ENCODE measurements at regions not wholly inside any gene's neighbourhood (a gene's known extent, or its start where the extent isn't known, plus 50 kb on each side); places are given as distances from the start of the nearest gene placed in this dataset.

DNA sequence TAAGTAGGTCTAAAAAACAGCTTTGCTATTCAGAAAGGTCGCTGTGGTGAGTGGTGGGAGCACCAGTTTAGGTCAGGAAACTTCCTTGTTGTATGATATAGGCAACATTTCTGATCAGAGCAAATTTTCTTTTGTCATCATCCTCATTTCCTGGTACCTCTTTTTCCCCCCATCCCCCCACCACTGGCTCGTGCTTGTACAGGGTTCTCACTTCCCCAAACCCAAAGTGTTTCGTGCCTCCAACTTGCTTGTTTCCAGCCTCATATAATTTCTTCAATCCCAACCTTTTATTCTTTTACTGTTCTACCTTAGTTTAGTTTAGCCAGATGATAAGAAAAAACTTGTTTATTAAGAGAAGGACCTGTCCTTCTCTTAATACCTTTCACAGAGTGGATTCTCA, 209.4 kb upstream of the JAG1 start:
- H4K20me1 ChIP-seq (ENCODE audit: insufficient read depth, low read length): no peaks in the 10 kb centered on the region
- intact Hi-C loops (cut with micrococcal nuclease; ENCODE audit: unreplicated experiment): no loop called here
- H3K36me3 ChIP-seq (ENCODE audit: insufficient read depth, low read length): no peaks in the 10 kb centered on the region
- no peak overlapping the region for H3K27ac ChIP-seq (ENCODE audit: low read depth, low read length, poor library complexity, severe bottlenecking)
- no peak overlapping the region for H3K4me3 ChIP-seq (ENCODE audit: low read depth, low read length, poor library complexity, severe bottlenecking)
- POLR2A ChIA-PET: interaction anchor here (0.6 kb wide), 1 partner anchor 14 kb away, joined by 3 read pairs; no protein-coding TSS in a partner anchor
- H3K4me2 ChIP-seq (ENCODE audit: low read length): no peak overlapping the region
- no peaks in the 10 kb centered on the region for H3K9me3 ChIP-seq (ENCODE audit: low read length)
- TF ChIP-seq CTCF (conservative IDR thresholded peaks at IDR 0.05; ENCODE audit: low read length) (no peak), EZH2phosphoT487 (IDR thresholded peaks at IDR 0.05; ENCODE audit: borderline replicate concordance, low read depth, low read length) (no peak)
- no peak overlapping the region for H2AFZ ChIP-seq (ENCODE audit: low read length)
- CTCF ChIA-PET (ENCODE audit: unreplicated experiment): no interaction called here
- no peaks in the 10 kb centered on the region for H3K4me1 ChIP-seq (ENCODE audit: insufficient read depth, low read length, poor library complexity, severe bottlenecking)
- H3K9me2 ChIP-seq (ENCODE audit: insufficient read depth, low read length): no peaks in the 10 kb centered on the region
- no peaks in the 10 kb centered on the region for H3K79me2 ChIP-seq (ENCODE audit: insufficient read depth, low read depth, low read length)
- BruUV-seq (replicated peaks): no TSS peak
- DNase-seq (ENCODE audit: low spot score): no peak

DNA sequence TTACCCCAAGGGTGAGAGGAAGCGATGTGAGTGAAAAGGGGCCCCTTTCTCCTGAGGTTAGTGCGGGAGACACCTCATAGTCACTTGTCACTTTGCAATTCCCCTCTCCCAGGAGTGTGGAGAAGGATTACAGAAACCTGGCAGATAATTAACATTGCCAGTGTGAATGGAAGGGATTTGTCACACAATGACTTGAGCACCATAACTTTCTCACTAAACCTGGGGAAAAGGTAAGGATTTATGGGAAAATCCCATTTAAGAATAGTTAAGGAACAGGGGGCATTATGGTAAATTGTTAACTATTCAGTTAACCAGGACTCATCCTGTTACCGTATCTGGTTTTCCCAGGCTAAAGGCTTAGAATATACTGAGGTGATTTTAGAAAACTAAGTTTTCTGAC, 219.5 kb upstream of the JAG1 start:
- Histone ChIP-seq H3K27ac (ENCODE audit: low read depth, low read length, poor library complexity, severe bottlenecking) (no peak overlapping the region), H3K36me3 (ENCODE audit: insufficient read depth, low read length) (no peaks in the 10 kb centered on the region), H3K9me2 (ENCODE audit: insufficient read depth, low read length) (no peaks in the 10 kb centered on the region), H3K79me2 (ENCODE audit: insufficient read depth, low read depth, low read length) (no peaks in the 10 kb centered on the region), H4K20me1 (ENCODE audit: insufficient read depth, low read length) (no peaks in the 10 kb centered on the region), H3K4me3 (ENCODE audit: low read depth, low read length, poor library complexity, severe bottlenecking) (no peak overlapping the region), H2AFZ (ENCODE audit: low read length) (no peak overlapping the region), H3K4me2 (ENCODE audit: low read length) (no peak overlapping the region), H3K9me3 (ENCODE audit: low read length) (no peaks in the 10 kb centered on the region), H3K4me1 (ENCODE audit: insufficient read depth, low read length, poor library complexity, severe bottlenecking) (no peaks in the 10 kb centered on the region)
- TF ChIP-seq CTCF (conservative IDR thresholded peaks at IDR 0.05; ENCODE audit: low read length) (no peak), EZH2phosphoT487 (IDR thresholded peaks at IDR 0.05; ENCODE audit: borderline replicate concordance, low read depth, low read length) (no peak)
- ChIA-PET CTCF (ENCODE audit: unreplicated experiment) (no interaction called here), POLR2A (no interaction called here)
- no peak for DNase-seq (ENCODE audit: low spot score)
- no TSS peak for BruUV-seq (replicated peaks)
- intact Hi-C loops (cut with micrococcal nuclease; ENCODE audit: unreplicated experiment): no loop called here

- Histone ChIP-seq H2AFZ (ENCODE audit: low read length) (no peak overlapping the region), H3K27ac (ENCODE audit: low read depth, low read length, poor library complexity, severe bottlenecking) (no peak overlapping the region), H3K4me2 (ENCODE audit: low read length) (no peak overlapping the region), H3K4me1 (ENCODE audit: insufficient read depth, low read length, poor library complexity, severe bottlenecking) (no peaks in the 10 kb centered on the region), H3K36me3 (ENCODE audit: insufficient read depth, low read length) (no peaks in the 10 kb centered on the region), H3K4me3 (ENCODE audit: low read depth, low read length, poor library complexity, severe bottlenecking) (no peak overlapping the region), H3K79me2 (ENCODE audit: insufficient read depth, low read depth, low read length) (no peaks in the 10 kb centered on the region), H3K9me2 (ENCODE audit: insufficient read depth, low read length) (no peaks in the 10 kb centered on the region), H4K20me1 (ENCODE audit: insufficient read depth, low read length) (no peaks in the 10 kb centered on the region), H3K9me3 (ENCODE audit: low read length) (no peaks in the 10 kb centered on the region)
- BruUV-seq (replicated peaks): no TSS peak
- intact Hi-C loops (cut with micrococcal nuclease; ENCODE audit: unreplicated experiment): no loop called here
- DNase-seq (ENCODE audit: low spot score): no peak
- POLR2A ChIA-PET: interaction anchor here (0.6 to 1.3 kb wide), 4 partner anchors 12 to 884 kb away, joined by 3 to 6 read pairs (median 3); no protein-coding TSS in a partner anchor
- TF ChIP-seq CTCF (conservative IDR thresholded peaks at IDR 0.05; ENCODE audit: low read length) (no peak), EZH2phosphoT487 (IDR thresholded peaks at IDR 0.05; ENCODE audit: borderline replicate concordance, low read depth, low read length) (no peak)
- CTCF ChIA-PET (ENCODE audit: unreplicated experiment): no interaction called here
These were observed 223.5 kb upstream of the JAG1 start for GRCh38 chr20:10897336-10897735.
